ENCODE measurements at regions not wholly inside any gene's neighbourhood (a gene's known extent, or its start where the extent isn't known, plus 50 kb on each side); places are given as distances from the start of the nearest gene placed in this dataset.

DNA sequence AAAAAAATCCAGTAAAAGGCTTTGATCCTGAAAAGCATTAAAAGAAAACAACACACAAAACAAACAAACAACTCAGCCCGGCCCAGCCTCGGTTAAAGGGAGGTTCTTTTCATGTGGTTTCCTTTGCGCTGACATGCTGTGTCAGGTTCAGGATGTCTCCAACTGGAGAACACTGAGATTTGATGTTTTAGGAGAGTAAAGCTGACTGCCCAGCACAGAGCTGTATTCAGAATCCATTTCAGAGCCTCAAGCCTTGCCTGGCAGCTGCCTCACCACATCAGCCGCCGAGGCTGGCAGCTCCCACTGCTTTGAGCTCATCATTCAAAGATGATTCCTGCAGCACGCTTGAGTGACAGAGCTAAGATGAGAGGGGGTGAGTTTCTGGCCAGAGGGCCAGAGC, 205.8 kb upstream of the LYZL1 start:
- TF ChIP-seq EP300 (IDR thresholded peaks at IDR 0.05) (no peak), POLR2AphosphoS5 (IDR thresholded peaks at IDR 0.05) (no peak), POLR2A (IDR thresholded peaks at IDR 0.05) (no peak)
- TF ChIP-seq, protein P1, sequence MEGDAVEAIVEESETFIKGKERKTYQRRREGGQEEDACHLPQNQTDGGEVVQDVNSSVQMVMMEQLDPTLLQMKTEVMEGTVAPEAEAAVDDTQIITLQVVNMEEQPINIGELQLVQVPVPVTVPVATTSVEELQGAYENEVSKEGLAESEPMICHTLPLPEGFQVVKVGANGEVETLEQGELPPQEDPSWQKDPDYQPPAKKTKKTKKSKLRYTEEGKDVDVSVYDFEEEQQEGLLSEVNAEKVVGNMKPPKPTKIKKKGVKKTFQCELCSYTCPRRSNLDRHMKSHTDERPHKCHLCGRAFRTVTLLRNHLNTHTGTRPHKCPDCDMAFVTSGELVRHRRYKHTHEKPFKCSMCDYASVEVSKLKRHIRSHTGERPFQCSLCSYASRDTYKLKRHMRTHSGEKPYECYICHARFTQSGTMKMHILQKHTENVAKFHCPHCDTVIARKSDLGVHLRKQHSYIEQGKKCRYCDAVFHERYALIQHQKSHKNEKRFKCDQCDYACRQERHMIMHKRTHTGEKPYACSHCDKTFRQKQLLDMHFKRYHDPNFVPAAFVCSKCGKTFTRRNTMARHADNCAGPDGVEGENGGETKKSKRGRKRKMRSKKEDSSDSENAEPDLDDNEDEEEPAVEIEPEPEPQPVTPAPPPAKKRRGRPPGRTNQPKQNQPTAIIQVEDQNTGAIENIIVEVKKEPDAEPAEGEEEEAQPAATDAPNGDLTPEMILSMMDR (IDR thresholded peaks at IDR 0.05) = no peak
- Histone ChIP-seq H3K27ac (no peak overlapping the region), H3K9me3 (no peaks in the 10 kb centered on the region), H3K4me3 (no peak overlapping the region), H3K36me3 (no peaks in the 10 kb centered on the region), H3K4me1 (no peaks in the 10 kb centered on the region), H3K27me3 (no peaks in the 10 kb centered on the region)
- DNase-seq = no peak
- WGBS, 5 donors = 83 to 90% (median 85%) methylated on average over 6 of the region's 6 CpGs
- intact Hi-C loops (cut with DNase I; ENCODE audit: low total_unique reads) = no loop called here

DNA sequence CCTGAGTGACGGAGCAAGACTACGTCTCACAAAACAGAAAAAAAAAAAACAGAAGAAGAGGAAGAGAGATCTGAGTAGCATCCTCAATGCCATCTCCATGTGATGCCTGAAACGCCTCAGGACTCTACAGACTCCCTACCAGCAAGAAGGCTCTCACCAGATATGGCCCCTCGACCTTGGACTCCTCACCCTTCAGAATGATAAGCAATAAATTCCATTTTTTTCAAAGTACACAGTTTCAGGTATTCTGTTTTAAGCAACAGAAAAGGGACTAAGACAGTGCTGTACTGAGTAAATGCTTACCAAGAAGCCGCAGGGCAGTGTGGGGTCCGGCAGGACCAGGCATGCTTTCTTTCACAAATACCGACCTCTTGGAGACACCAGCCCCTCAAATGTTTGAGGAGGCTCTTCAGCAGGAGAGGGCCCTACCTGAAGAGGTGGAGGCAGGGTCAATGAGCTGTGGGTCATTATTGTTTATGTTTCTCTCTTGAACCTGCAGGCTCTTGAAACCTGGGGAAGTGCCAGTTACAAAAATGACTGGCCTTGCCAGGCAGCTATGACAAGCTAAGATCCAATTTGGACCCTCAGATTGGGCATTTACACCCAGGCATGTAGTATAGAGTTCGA, 204.1 kb upstream of the LYZL1 start:
- Histone ChIP-seq H3K36me3 (no peaks in the 10 kb centered on the region), H3K4me3 (no peak overlapping the region), H3K27ac (no peak overlapping the region), H3K27me3 (no peaks in the 10 kb centered on the region), H3K9me3 (no peaks in the 10 kb centered on the region), H3K4me1 (no peaks in the 10 kb centered on the region)
- WGBS, 5 donors = 76 to 88% (median 83%) methylated on average over 8 of the region's 8 CpGs
- intact Hi-C loops (cut with DNase I; ENCODE audit: low total_unique reads) = no loop called here
- TF ChIP-seq EP300 (IDR thresholded peaks at IDR 0.05) = no peak
- TF ChIP-seq POLR2AphosphoS5 (IDR thresholded peaks at IDR 0.05) = no peak
- TF ChIP-seq, protein P1 (IDR thresholded peaks at IDR 0.05) = no peak
- TF ChIP-seq POLR2A (IDR thresholded peaks at IDR 0.05) = no peak
- DNase-seq = no peak

GRCh38 chr10:29089091-29089490, 199.8 kb upstream of the LYZL1 start:
- DNase-seq = no peak
- intact Hi-C loops (cut with DNase I; ENCODE audit: low total_unique reads) = no loop called here
- Histone ChIP-seq H3K27ac (no peak overlapping the region), H3K4me3 (no peak overlapping the region), H3K4me1 (no peaks in the 10 kb centered on the region), H3K9me3 (no peaks in the 10 kb centered on the region), H3K27me3 (no peaks in the 10 kb centered on the region), H3K36me3 (no peaks in the 10 kb centered on the region)
- WGBS, 5 donors = 42 to 72% (median 58%) methylated on average over 2 of the region's 2 CpGs
- TF ChIP-seq, protein P1 (IDR thresholded peaks at IDR 0.05) = no peak
- TF ChIP-seq EP300 (IDR thresholded peaks at IDR 0.05) (no peak), POLR2AphosphoS5 (IDR thresholded peaks at IDR 0.05) (no peak), POLR2A (IDR thresholded peaks at IDR 0.05) (no peak)

- H3K36me3 ChIP-seq = no peaks in the 10 kb centered on the region
- no peak overlapping the region for H3K27ac ChIP-seq
- intact Hi-C loops (cut with DNase I; ENCODE audit: low total_unique reads) = no loop called here
- no peaks in the 10 kb centered on the region for H3K27me3 ChIP-seq
- 24 to 49% (median 42%) methylated on average over 2 of the region's 2 CpGs for WGBS, 5 donors
- no peaks in the 10 kb centered on the region for H3K4me1 ChIP-seq
- no peak overlapping the region for H3K4me3 ChIP-seq
- peaks cover 0 to 3% (median 0%) of the 10 kb centered on the region in 4 donors for H3K9me3 ChIP-seq
- DNase-seq = no peak
- TF ChIP-seq POLR2AphosphoS5 (IDR thresholded peaks at IDR 0.05) = no peak
- TF ChIP-seq, protein P1 (IDR thresholded peaks at IDR 0.05) = no peak
- TF ChIP-seq EP300 (IDR thresholded peaks at IDR 0.05) = no peak
- no peak for TF ChIP-seq POLR2A (IDR thresholded peaks at IDR 0.05)
Observed at GRCh38 chr10:29096303-29096824, 192.5 kb upstream of the LYZL1 start.

Measured in stomach (tissue), 8 donors.